ENCODE measurements at regions not wholly inside any gene's neighbourhood (a gene's known extent, or its start where the extent isn't known, plus 50 kb on each side); places are given as distances from the start of the nearest gene placed in this dataset.

GRCh38 chr21:21740207-21740606 is 742.0 kb downstream of the NCAM2 start:
- TF ChIP-seq CTCF (IDR thresholded peaks at IDR 0.05) (no peak), POLR2A (IDR thresholded peaks at IDR 0.05; ENCODE audit: low read length) (no peak), NR3C1 (IDR thresholded peaks at IDR 0.05) (no peak), HDAC2 (IDR thresholded peaks at IDR 0.05) (no peak), EHF (CRISPR knock-in tag; IDR thresholded peaks at IDR 0.05) (no peak), SMC3 (IDR thresholded peaks at IDR 0.05) (no peak), HOXA7 (CRISPR knock-in tag; IDR thresholded peaks at IDR 0.05) (no peak)
- TF ChIP-seq, protein P1, sequence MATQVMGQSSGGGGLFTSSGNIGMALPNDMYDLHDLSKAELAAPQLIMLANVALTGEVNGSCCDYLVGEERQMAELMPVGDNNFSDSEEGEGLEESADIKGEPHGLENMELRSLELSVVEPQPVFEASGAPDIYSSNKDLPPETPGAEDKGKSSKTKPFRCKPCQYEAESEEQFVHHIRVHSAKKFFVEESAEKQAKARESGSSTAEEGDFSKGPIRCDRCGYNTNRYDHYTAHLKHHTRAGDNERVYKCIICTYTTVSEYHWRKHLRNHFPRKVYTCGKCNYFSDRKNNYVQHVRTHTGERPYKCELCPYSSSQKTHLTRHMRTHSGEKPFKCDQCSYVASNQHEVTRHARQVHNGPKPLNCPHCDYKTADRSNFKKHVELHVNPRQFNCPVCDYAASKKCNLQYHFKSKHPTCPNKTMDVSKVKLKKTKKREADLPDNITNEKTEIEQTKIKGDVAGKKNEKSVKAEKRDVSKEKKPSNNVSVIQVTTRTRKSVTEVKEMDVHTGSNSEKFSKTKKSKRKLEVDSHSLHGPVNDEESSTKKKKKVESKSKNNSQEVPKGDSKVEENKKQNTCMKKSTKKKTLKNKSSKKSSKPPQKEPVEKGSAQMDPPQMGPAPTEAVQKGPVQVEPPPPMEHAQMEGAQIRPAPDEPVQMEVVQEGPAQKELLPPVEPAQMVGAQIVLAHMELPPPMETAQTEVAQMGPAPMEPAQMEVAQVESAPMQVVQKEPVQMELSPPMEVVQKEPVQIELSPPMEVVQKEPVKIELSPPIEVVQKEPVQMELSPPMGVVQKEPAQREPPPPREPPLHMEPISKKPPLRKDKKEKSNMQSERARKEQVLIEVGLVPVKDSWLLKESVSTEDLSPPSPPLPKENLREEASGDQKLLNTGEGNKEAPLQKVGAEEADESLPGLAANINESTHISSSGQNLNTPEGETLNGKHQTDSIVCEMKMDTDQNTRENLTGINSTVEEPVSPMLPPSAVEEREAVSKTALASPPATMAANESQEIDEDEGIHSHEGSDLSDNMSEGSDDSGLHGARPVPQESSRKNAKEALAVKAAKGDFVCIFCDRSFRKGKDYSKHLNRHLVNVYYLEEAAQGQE (IDR thresholded peaks at IDR 0.05): no peak
